ENCODE measurements at regions not wholly inside any gene's neighbourhood (a gene's known extent, or its start where the extent isn't known, plus 50 kb on each side); places are given as distances from the start of the nearest gene placed in this dataset.
A peak's percentile ranks its signal among the peaks of the same experiment; 100 is the strongest.
"Not testable (repeated sequence)": the region's sequence is repeated elsewhere in the genome, so short reads cannot be mapped to it uniquely, and the experiment has no call there.

DNA sequence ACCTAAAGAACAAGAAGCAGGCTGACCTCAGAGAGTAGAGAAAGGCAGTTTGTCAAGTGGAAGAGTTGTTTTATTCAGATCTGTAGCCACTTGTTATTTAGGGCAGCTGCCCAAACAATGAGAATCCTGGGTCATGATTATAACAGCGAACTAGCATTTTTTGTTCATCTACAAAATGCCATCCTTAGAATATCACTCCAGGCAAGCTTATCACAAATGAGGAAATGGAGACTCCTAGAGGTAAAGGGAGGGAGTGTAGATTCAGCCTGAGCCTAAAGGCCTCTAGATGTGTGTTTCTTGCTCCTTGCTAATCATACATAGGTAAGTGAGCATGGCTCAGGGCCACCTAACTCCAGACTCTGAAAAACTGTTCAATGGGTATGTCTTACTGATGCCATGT lies 126.1 kb downstream of the HNMT start:
- DNase-seq = no peak
- Histone ChIP-seq H3K27me3 (no peaks in the 10 kb centered on the region), H3K36me3 (no peaks in the 10 kb centered on the region), H3K9me3 (no peaks in the 10 kb centered on the region), H3K4me1 (peaks cover 0 to 6% (median 0%) of the 10 kb centered on the region in 4 donors), H3K4me3 (no peak overlapping the region), H3K27ac (no peak overlapping the region)
- TF ChIP-seq POLR2A (IDR thresholded peaks at IDR 0.05) = no peak
- TF ChIP-seq, protein P1, sequence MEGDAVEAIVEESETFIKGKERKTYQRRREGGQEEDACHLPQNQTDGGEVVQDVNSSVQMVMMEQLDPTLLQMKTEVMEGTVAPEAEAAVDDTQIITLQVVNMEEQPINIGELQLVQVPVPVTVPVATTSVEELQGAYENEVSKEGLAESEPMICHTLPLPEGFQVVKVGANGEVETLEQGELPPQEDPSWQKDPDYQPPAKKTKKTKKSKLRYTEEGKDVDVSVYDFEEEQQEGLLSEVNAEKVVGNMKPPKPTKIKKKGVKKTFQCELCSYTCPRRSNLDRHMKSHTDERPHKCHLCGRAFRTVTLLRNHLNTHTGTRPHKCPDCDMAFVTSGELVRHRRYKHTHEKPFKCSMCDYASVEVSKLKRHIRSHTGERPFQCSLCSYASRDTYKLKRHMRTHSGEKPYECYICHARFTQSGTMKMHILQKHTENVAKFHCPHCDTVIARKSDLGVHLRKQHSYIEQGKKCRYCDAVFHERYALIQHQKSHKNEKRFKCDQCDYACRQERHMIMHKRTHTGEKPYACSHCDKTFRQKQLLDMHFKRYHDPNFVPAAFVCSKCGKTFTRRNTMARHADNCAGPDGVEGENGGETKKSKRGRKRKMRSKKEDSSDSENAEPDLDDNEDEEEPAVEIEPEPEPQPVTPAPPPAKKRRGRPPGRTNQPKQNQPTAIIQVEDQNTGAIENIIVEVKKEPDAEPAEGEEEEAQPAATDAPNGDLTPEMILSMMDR (IDR thresholded peaks at IDR 0.05) = peak in 4 of 6 experiments; percentile 37 to 83 (median 80)

DNA sequence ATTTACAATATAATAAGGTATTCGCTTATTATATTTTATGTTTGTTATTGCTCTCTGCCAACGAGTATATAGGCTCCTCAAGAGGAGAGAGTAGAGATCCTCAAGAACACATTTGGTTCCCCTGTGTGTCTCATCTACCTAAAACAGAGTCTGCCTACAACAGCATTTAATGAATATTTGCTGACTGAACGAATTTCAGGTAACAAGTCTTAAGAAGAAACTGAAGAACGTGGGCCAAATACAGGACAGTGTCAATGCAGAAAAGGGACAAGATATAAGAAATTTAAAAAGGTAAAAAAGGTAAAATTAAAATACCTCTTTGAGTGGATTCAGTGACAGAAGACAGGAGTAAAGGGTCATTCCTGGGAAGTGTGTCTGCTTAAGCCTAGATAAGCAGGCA lies 129.2 kb downstream of the HNMT start:
- no peak for TF ChIP-seq POLR2A (IDR thresholded peaks at IDR 0.05)
- Histone ChIP-seq H3K4me1 (no peaks in the 10 kb centered on the region), H3K27me3 (no peaks in the 10 kb centered on the region), H3K36me3 (no peaks in the 10 kb centered on the region), H3K4me3 (no peak overlapping the region), H3K27ac (no peak overlapping the region), H3K9me3 (no peaks in the 10 kb centered on the region)
- no peak for DNase-seq

DNA sequence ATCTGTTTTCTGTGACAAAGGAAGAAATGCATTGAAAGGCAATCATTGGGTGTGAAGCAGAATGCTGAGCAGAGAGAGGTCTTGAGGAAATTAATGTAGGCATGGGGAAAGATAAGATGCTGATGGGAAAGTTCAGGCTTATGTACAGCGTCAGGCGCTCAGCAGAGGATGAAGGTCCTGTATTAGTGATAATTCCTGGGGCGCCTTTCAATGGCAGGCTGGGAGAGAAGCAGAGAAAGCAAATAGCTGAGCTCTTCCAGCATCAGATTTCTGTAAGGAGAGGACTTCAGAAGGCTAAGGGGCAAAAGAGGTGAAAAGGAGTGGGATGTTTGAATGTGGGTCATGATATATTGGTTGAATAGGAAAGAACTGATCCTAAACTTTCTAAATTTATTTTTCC lies 129.8 kb downstream of the HNMT start:
- H3K9me3 ChIP-seq = no peaks in the 10 kb centered on the region
- H3K27ac ChIP-seq = no peak overlapping the region
- no peaks in the 10 kb centered on the region for H3K27me3 ChIP-seq
- no peak for TF ChIP-seq POLR2A (IDR thresholded peaks at IDR 0.05)
- TF ChIP-seq, protein P1 (IDR thresholded peaks at IDR 0.05) = no peak
- no peak overlapping the region for H3K4me3 ChIP-seq
- DNase-seq = no peak
- no peaks in the 10 kb centered on the region for H3K36me3 ChIP-seq
- no peaks in the 10 kb centered on the region for H3K4me1 ChIP-seq

- DNase-seq = no peak
- no peak for TF ChIP-seq POLR2A (IDR thresholded peaks at IDR 0.05)
- TF ChIP-seq, protein P1 (IDR thresholded peaks at IDR 0.05) = no peak
Observed at GRCh38 chr2:138095336-138095735, 131.1 kb downstream of the HNMT start.

GRCh38 chr2:138099288-138099687 lies 135.0 kb downstream of the HNMT start:
- H3K4me1 ChIP-seq, H3K4me3 ChIP-seq: not testable (repeated sequence)

More at GRCh38 chr2:138095336-138095735, 131.1 kb downstream of the HNMT start:
- Histone ChIP-seq H3K36me3 (no peaks in the 10 kb centered on the region), H3K4me1 (no peaks in the 10 kb centered on the region), H3K4me3 (no peak overlapping the region), H3K27me3 (no peaks in the 10 kb centered on the region), H3K27ac (no peak overlapping the region), H3K9me3 (no peaks in the 10 kb centered on the region)

DNA sequence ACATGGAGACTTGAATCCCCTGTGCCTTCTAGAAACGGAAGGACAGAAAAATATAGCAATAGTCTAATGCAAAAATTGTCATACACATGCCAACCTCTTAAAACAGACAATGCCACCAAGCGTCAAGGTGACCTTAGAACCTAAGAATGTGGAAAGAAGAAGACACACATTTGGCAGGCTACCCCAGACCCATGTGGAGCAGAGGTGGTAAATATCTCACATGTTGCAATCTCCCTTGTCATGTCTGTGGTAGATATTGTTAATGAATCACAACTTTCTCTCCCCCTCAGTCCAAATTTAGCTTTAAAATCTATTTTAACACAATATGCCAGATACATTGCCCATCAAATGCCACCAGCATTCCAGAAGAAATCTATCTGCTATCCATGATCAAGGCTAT lies 137.4 kb downstream of the HNMT start:
- no peak overlapping the region for H3K4me3 ChIP-seq
- no peaks in the 10 kb centered on the region for H3K4me1 ChIP-seq
- DNase-seq = no peak
- H3K27ac ChIP-seq = no peak overlapping the region
- no peaks in the 10 kb centered on the region for H3K27me3 ChIP-seq
- no peaks in the 10 kb centered on the region for H3K36me3 ChIP-seq
- TF ChIP-seq, protein P1 (IDR thresholded peaks at IDR 0.05) = no peak
- TF ChIP-seq POLR2A (IDR thresholded peaks at IDR 0.05) = no peak
- no peaks in the 10 kb centered on the region for H3K9me3 ChIP-seq

More at GRCh38 chr2:138099288-138099687, 135.0 kb downstream of the HNMT start:
- DNase-seq, H3K36me3 ChIP-seq, H3K27ac ChIP-seq, H3K27me3 ChIP-seq, H3K9me3 ChIP-seq: not testable (repeated sequence)

DNA sequence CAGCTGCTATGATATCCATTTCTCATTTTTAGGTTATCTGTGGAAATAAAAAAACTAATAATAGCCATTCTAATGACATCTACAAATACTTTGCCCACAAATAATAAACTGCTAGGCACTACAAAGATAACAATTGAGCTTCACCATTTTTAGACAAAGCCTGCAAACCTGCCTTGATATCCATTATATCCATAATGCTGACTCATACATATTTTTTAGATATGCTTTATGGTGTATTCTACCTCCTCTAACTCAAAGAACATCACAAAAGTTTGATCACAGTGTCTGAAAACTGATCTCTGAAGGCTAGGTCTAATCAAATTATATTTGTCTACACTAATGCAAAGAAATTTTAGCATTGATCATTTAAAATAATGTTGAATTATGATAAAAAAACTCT lies 138.4 kb downstream of the HNMT start:
- no peak overlapping the region for H3K4me3 ChIP-seq
- H3K4me1 ChIP-seq = no peaks in the 10 kb centered on the region
- H3K27ac ChIP-seq = no peak overlapping the region
- TF ChIP-seq, protein P1 (IDR thresholded peaks at IDR 0.05) = no peak
- H3K9me3 ChIP-seq = no peaks in the 10 kb centered on the region
- no peaks in the 10 kb centered on the region for H3K27me3 ChIP-seq
- no peaks in the 10 kb centered on the region for H3K36me3 ChIP-seq
- no peak for DNase-seq

Data from Peyer's patch (tissue), 4 donors.